Endothelial cell of umbilical vein (primary cell): ENCODE measurements at regions not wholly inside any gene's neighbourhood (a gene's known extent, or its start where the extent isn't known, plus 50 kb on each side); places are given as distances from the start of the nearest gene placed in this dataset.

Experiments
- BruUV-seq: library from RNA; stranded (reverse); fragments of 400-500 nt; replicated peaks from 2 replicates; lab custom pipeline; 2021; lab: Mats Ljungman, UMichigan
- CTCF ChIA-PET: fragments of 300-600, 350-600 bp; sonication (Branson Sonifier 250); formaldehyde crosslinking; loops from one replicate; lab custom pipeline; 2021; ENCODE audit warnings: antibody characterized with exemption, inconsistent platforms; lab: Charles Lee
- POLR2A ChIA-PET: fragments of 300-600, 350-600 bp; sonication (Branson Sonifier 250); formaldehyde crosslinking; loops from one replicate; lab custom pipeline; 2021; ENCODE audit warnings: antibody characterized with exemption, inconsistent platforms; lab: Charles Lee
- DNase-seq: peaks from one replicate; pipeline ENCODE4 v3.0.0-alpha.2; 2011; ENCODE audit warnings: low read depth, low spot score
- FAIRE-seq: peaks from 2 replicates; lab custom pipeline; 2011; peaks lifted over from hg19 to GRCh38; lab: Jason Lieb, UNC
- H2AFZ ChIP-seq: 2 replicates; pipeline ENCODE4 v1.6.0; 2012; ENCODE audit warnings: low read depth, low read length, control low read depth, inconsistent platforms
- H3K27ac ChIP-seq: 2 replicates; pipeline ENCODE4 v1.5.1; 2011; ENCODE audit warnings: low read depth, mild to moderate bottlenecking, control low read depth, low read length, moderate library complexity; ENCODE audit not compliant: insufficient read depth
- H3K27me3 ChIP-seq, 2 experiments: 2 replicates each; pipeline versions ENCODE4 v1.6.0 to v1.6.1; 2011; ENCODE audit warnings: low read length in 2 of 2, mixed read lengths in 1 of 2; ENCODE audit not compliant: control insufficient read depth in 2 of 2, insufficient read depth in 2 of 2
- H3K36me3 ChIP-seq, 2 experiments: 2 replicates in 1 of 2; 3 replicates in 1 of 2; pipeline ENCODE4 v1.5.1; 2011; ENCODE audit warnings: low read length in 2 of 2, mild to moderate bottlenecking in 1 of 2, moderate library complexity in 1 of 2; ENCODE audit not compliant: control insufficient read depth in 2 of 2, insufficient read depth in 2 of 2; ENCODE audit errors: extremely low read depth in 1 of 2
- H3K4me1 ChIP-seq: 3 replicates; pipeline ENCODE4 v1.5.1; 2011; ENCODE audit warnings: mild to moderate bottlenecking, low read length; ENCODE audit not compliant: control insufficient read depth, insufficient read depth; ENCODE audit errors: extremely low read depth
- H3K4me2 ChIP-seq: 2 replicates; pipeline ENCODE4 v1.6.1; 2011; ENCODE audit warnings: low read length, control low read depth, mixed read lengths; ENCODE audit not compliant: insufficient read depth
- H3K4me3 ChIP-seq, 3 experiments: fragments of 200-600 bp in 1 of 3; sonication (generic), shearing (Covaris generic) in 1 of 3; replicated peaks in 1 of 3; 2 replicates each; pipeline ENCODE4 v1.5.1; 2011 to 2016; ENCODE audit warnings: control low read depth in 3 of 3, low read length in 3 of 3, mild to moderate bottlenecking in 2 of 3, inconsistent platforms in 1 of 3, low read depth in 1 of 3, moderate library complexity in 1 of 3; ENCODE audit not compliant: insufficient read depth in 1 of 3
- H3K79me2 ChIP-seq: 2 replicates; pipeline ENCODE4 v1.6.0; 2012; ENCODE audit warnings: low read length, inconsistent platforms; ENCODE audit not compliant: control insufficient read depth, insufficient read depth
- H3K9ac ChIP-seq: replicated peaks from 2 replicates; pipeline ENCODE3; 2011; ENCODE audit warnings: low read length, control low read depth; ENCODE audit not compliant: insufficient read depth; ENCODE audit errors: extremely low read depth
- H3K9me1 ChIP-seq: replicated peaks from 3 replicates; pipeline ENCODE4 v1.6.0; 2011; ENCODE audit warnings: mild to moderate bottlenecking, low read length; ENCODE audit not compliant: control insufficient read depth, insufficient read depth; ENCODE audit errors: extremely low read depth
- H3K9me3 ChIP-seq: replicated peaks from 2 replicates; pipeline ENCODE4 v1.5.1; 2012; ENCODE audit warnings: low read length, inconsistent platforms; ENCODE audit not compliant: control insufficient read depth, insufficient read depth
- H4K20me1 ChIP-seq: replicated peaks from 2 replicates; pipeline ENCODE3; 2011; ENCODE audit warnings: mild to moderate bottlenecking, low read length; ENCODE audit not compliant: control insufficient read depth, insufficient read depth; ENCODE audit errors: extremely low read depth
- EZH2 ChIP-seq: IDR thresholded peaks from 2 replicates; pipeline ENCODE4 v1.6.1; 2012; ENCODE audit warnings: borderline replicate concordance, low read depth, mild to moderate bottlenecking, moderate library complexity, low read length, inconsistent platforms; ENCODE audit not compliant: severe bottlenecking
- FOS ChIP-seq: IDR thresholded peaks from 2 replicates; pipeline ENCODE4 v1.6.1; 2011; ENCODE audit warnings: mild to moderate bottlenecking, low read length, moderate library complexity, borderline replicate concordance; ENCODE audit not compliant: insufficient read depth
- MYC ChIP-seq: IDR thresholded peaks from one replicate; pipeline ENCODE4 v1.6.1; 2011; ENCODE audit warnings: mild to moderate bottlenecking, low read depth, low read length
- POLR2A ChIP-seq: IDR thresholded peaks from 2 replicates; pipeline ENCODE4 v1.6.1; 2012; ENCODE audit warnings: low read depth, mild to moderate bottlenecking, control low read depth, low read length
- POLR2AphosphoS5 ChIP-seq: IDR thresholded peaks from 2 replicates; pipeline ENCODE4 v1.6.1; 2012; ENCODE audit warnings: low read depth, mild to moderate bottlenecking, control low read depth, low read length, moderate library complexity; ENCODE audit not compliant: insufficient read depth
- dilution Hi-C: fragments of 300-500 bp; cut with MboI; formaldehyde crosslinking; loops from one replicate; pipeline ENCODE4 v1.15.0; 2019; ENCODE audit warnings: low sequenced_read_pairs; ENCODE audit not compliant: extremely low pct_ligation_motif_present
- intact Hi-C: fragments of 100-400 bp; cut with micrococcal nuclease; formaldehyde crosslinking; loops from one replicate; pipeline ENCODE4 v1.10.0; 2022
- TF ChIP-seq, protein P1 (sequence below), 2 donors: IDR thresholded peaks; 1 replicate in 1 of 2; 2 replicates in 1 of 2; pipeline ENCODE4 v1.5.1; 2011; ENCODE audit warnings: low read length in 2 of 2, mild to moderate bottlenecking in 2 of 2, moderate library complexity in 2 of 2, control low read depth in 1 of 2, inconsistent platforms in 1 of 2, low read depth in 1 of 2; ENCODE audit not compliant: insufficient read depth in 1 of 2; ENCODE audit errors: extremely low read depth in 1 of 2

DNA sequence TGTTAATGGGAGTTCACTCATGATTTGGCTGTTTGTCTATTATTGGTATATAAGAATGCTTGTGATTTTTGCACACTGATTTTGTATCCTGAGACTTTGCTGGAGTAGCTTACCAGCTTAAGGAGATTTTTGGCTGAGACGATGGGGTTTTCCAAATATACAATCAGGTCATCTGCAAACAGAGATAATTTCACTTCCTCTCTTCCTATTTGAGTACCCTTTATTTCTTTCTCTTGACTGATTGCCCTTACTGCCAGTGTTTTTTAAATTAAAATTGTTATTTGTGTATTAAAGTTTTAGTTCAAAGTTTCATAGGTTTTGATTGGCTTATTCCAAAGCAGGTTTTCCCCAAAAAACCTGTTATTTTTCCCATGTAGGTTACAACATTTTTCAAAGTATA lies 390.5 kb upstream of the RBMS3 start:
- H3K27me3 ChIP-seq, result peaks cover 3% of the 10 kb centered on the region in 2 experiments
- H3K27ac ChIP-seq, result no peak overlapping the region
- intact Hi-C loops, result no loop called here
- no peaks in the 10 kb centered on the region for H4K20me1 ChIP-seq
- H3K9me3 ChIP-seq, result no peaks in the 10 kb centered on the region
- H3K4me3 ChIP-seq, result no peak overlapping the region
- dilution Hi-C loops, result no loop called here
- H3K9ac ChIP-seq, result no peak overlapping the region
- no peak overlapping the region for H2AFZ ChIP-seq
- no peak overlapping the region for H3K4me2 ChIP-seq
- H3K36me3 ChIP-seq, result no peaks in the 10 kb centered on the region
- no peaks in the 10 kb centered on the region for H3K79me2 ChIP-seq
- DNase-seq (no peak), FAIRE-seq (no peak)
- CTCF ChIA-PET, result interaction anchor here (1.5 kb wide), 1 partner anchor 10 kb away, joined by 4 read pairs; no protein-coding TSS in a partner anchor
- no peak for TF ChIP-seq MYC
- TF ChIP-seq, protein P1, sequence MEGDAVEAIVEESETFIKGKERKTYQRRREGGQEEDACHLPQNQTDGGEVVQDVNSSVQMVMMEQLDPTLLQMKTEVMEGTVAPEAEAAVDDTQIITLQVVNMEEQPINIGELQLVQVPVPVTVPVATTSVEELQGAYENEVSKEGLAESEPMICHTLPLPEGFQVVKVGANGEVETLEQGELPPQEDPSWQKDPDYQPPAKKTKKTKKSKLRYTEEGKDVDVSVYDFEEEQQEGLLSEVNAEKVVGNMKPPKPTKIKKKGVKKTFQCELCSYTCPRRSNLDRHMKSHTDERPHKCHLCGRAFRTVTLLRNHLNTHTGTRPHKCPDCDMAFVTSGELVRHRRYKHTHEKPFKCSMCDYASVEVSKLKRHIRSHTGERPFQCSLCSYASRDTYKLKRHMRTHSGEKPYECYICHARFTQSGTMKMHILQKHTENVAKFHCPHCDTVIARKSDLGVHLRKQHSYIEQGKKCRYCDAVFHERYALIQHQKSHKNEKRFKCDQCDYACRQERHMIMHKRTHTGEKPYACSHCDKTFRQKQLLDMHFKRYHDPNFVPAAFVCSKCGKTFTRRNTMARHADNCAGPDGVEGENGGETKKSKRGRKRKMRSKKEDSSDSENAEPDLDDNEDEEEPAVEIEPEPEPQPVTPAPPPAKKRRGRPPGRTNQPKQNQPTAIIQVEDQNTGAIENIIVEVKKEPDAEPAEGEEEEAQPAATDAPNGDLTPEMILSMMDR (IDR thresholded peaks at IDR 0.05; ENCODE audit: extremely low read depth in 1 of 2, insufficient read depth in 1 of 2, low read depth in 1 of 2, low read length in 2 of 2), result no peak
- TF ChIP-seq POLR2AphosphoS5, result no peak
- TF ChIP-seq POLR2A, result no peak
- no peaks in the 10 kb centered on the region for H3K9me1 ChIP-seq
- no peaks in the 10 kb centered on the region for H3K4me1 ChIP-seq
- no TSS peak for BruUV-seq
- POLR2A ChIA-PET, result no interaction called here

DNA sequence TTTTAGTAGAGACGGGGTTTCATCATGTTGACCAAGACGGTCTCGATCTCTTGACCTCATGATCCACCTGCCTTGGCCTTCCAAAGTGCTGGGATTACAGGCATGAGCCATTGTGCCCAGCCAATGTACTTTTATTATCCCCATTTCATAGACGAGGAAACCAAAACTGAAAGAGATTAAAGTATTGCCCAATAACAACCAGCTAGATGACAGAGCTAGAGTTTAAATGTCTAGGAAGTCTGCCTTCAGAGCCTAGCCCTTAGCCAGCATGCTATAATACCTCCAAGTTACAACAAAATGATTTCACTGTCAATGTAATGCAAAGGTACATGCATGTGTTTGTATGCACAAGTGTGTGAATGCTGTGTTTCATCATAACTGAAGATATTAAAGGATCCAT lies 389.4 kb upstream of the RBMS3 start:
- no peaks in the 10 kb centered on the region for H3K9me3 ChIP-seq
- no peak overlapping the region for H2AFZ ChIP-seq
- dilution Hi-C loops (no loop called here), intact Hi-C loops (no loop called here)
- ChIA-PET POLR2A (no interaction called here), CTCF (no interaction called here)
- no peaks in the 10 kb centered on the region for H4K20me1 ChIP-seq
- no peak overlapping the region for H3K4me3 ChIP-seq
- no peaks in the 10 kb centered on the region for H3K79me2 ChIP-seq
- no peaks in the 10 kb centered on the region for H3K36me3 ChIP-seq
- no peak overlapping the region for H3K9ac ChIP-seq
- BruUV-seq, result no TSS peak
- no peaks in the 10 kb centered on the region for H3K9me1 ChIP-seq
- H3K27ac ChIP-seq, result no peak overlapping the region
- H3K4me2 ChIP-seq, result no peak overlapping the region
- no peaks in the 10 kb centered on the region for H3K4me1 ChIP-seq
- DNase-seq (no peak), FAIRE-seq (no peak)
- H3K27me3 ChIP-seq, result peaks cover 0 to 3% of the 10 kb centered on the region in 2 experiments
- no peak for TF ChIP-seq POLR2AphosphoS5
- no peak for TF ChIP-seq FOS
- no peak for TF ChIP-seq MYC
- no peak for TF ChIP-seq EZH2
- no peak for TF ChIP-seq POLR2A
